ENCODE measurements at regions not wholly inside any gene's neighbourhood (a gene's known extent, or its start where the extent isn't known, plus 50 kb on each side); places are given as distances from the start of the nearest gene placed in this dataset.

GRCh38 chr2:147374423-147374811 lies 470.4 kb upstream of the ACVR2A start:
- Histone ChIP-seq H3K4me3 (no peak overlapping the region), H3K4me1 (no peaks in the 10 kb centered on the region), H3K27me3 (no peaks in the 10 kb centered on the region), H3K36me3 (no peaks in the 10 kb centered on the region), H3K9me3 (no peaks in the 10 kb centered on the region), H3K27ac (no peak overlapping the region)
- DNase-seq: no peak
- TF ChIP-seq CTCF (IDR thresholded peaks at IDR 0.05) (no peak), POLR2A (IDR thresholded peaks at IDR 0.05) (no peak)
- intact Hi-C loops (cut with DNase I; ENCODE audit: low total_unique reads): no loop called here

- H3K27me3 ChIP-seq: no peaks in the 10 kb centered on the region
- H3K36me3 ChIP-seq: no peaks in the 10 kb centered on the region
- no peak overlapping the region for H3K27ac ChIP-seq
- H3K4me1 ChIP-seq: no peaks in the 10 kb centered on the region
- no peak for DNase-seq
- intact Hi-C loops (cut with DNase I; ENCODE audit: low total_unique reads): no loop called here
- no peak overlapping the region for H3K4me3 ChIP-seq
- no peak for TF ChIP-seq POLR2A (IDR thresholded peaks at IDR 0.05)
- no peak for TF ChIP-seq CTCF (IDR thresholded peaks at IDR 0.05)
- H3K9me3 ChIP-seq: no peaks in the 10 kb centered on the region
Measured at GRCh38 chr2:147373800-147374422, 470.9 kb upstream of the ACVR2A start.

- no peak overlapping the region for H3K4me3 ChIP-seq
- H3K9me3 ChIP-seq: no peaks in the 10 kb centered on the region
- no peaks in the 10 kb centered on the region for H3K36me3 ChIP-seq
- TF ChIP-seq POLR2A (IDR thresholded peaks at IDR 0.05) (no peak), CTCF (IDR thresholded peaks at IDR 0.05) (no peak)
- H3K27ac ChIP-seq: no peak overlapping the region
- intact Hi-C loops (cut with DNase I; ENCODE audit: low total_unique reads): no loop called here
- H3K27me3 ChIP-seq: no peaks in the 10 kb centered on the region
- DNase-seq: no peak
- no peaks in the 10 kb centered on the region for H3K4me1 ChIP-seq
Measured at GRCh38 chr2:147368306-147368705, 476.5 kb upstream of the ACVR2A start.

- H3K4me1 ChIP-seq: no peaks in the 10 kb centered on the region
- no peaks in the 10 kb centered on the region for H3K27me3 ChIP-seq
- TF ChIP-seq POLR2A (IDR thresholded peaks at IDR 0.05) (no peak), CTCF (IDR thresholded peaks at IDR 0.05) (no peak)
- H3K9me3 ChIP-seq: no peaks in the 10 kb centered on the region
- H3K36me3 ChIP-seq: no peaks in the 10 kb centered on the region
- intact Hi-C loops (cut with DNase I; ENCODE audit: low total_unique reads): no loop called here
- no peak overlapping the region for H3K27ac ChIP-seq
- H3K4me3 ChIP-seq: no peak overlapping the region
- DNase-seq: no peak
Measured at GRCh38 chr2:147366279-147366678, 478.6 kb upstream of the ACVR2A start.

GRCh38 chr2:147365622-147366021 lies 479.2 kb upstream of the ACVR2A start:
- DNase-seq: no peak
- Histone ChIP-seq H3K36me3 (no peaks in the 10 kb centered on the region), H3K4me3 (no peak overlapping the region), H3K27ac (no peak overlapping the region), H3K27me3 (no peaks in the 10 kb centered on the region), H3K9me3 (no peaks in the 10 kb centered on the region), H3K4me1 (no peaks in the 10 kb centered on the region)
- intact Hi-C loops (cut with DNase I; ENCODE audit: low total_unique reads): no loop called here
- TF ChIP-seq POLR2A (IDR thresholded peaks at IDR 0.05) (no peak), CTCF (IDR thresholded peaks at IDR 0.05) (no peak)

All from uterus (tissue), 3 donors.